HG02870 (cell line): ENCODE measurements at regions not wholly inside any gene's neighbourhood (a gene's known extent, or its start where the extent isn't known, plus 50 kb on each side); places are given as distances from the start of the nearest gene placed in this dataset.
"Not testable (repeated sequence)": the region's sequence is repeated elsewhere in the genome, so short reads cannot be mapped to it uniquely, and the experiment has no call there.

Source experiments
- ATAC-seq: cut with Tn5 transposase; IDR thresholded peaks from one replicate; pipeline ENCODE4 v1.9.1; 2021; ENCODE audit warnings: mild to moderate bottlenecking, moderate library complexity; ENCODE audit not compliant: unreplicated experiment

- ATAC-seq = no peak
Observed at GRCh38 chr4:78691971-78692821, 84.0 kb upstream of the BMP2K start.

GRCh38 chr4:78692822-78693170 lies 83.4 kb upstream of the BMP2K start:
- ATAC-seq = no peak

GRCh38 chr4:78693777-78694456 lies 82.2 kb upstream of the BMP2K start:
- ATAC-seq = no peak

- ATAC-seq = no peak
Observed at GRCh38 chr4:78694457-78694787, 81.7 kb upstream of the BMP2K start.

DNA sequence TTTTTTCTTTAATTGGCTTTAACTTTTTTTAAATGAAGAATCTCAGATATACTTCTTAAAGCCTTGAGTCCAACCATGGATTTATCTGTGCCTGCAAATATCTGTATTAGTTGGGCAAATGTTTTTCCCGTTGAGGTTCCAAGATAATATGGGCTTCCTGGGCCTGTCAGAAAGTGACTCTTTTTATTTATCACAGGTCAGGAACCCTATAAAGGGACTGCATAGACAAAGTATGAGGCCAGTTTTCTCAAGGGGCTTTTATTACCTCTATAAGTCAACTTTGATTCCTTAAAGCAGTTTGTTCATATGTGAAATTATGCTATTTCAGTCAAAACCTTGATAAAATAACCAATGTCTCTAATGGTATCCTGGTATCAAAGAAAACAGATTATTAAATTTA lies 80.2 kb upstream of the BMP2K start:
- no peak for ATAC-seq

GRCh38 chr4:78703079-78703478 lies 73.1 kb upstream of the BMP2K start:
- no peak for ATAC-seq

- ATAC-seq = no peak
Observed at GRCh38 chr4:78704317-78704716, 71.8 kb upstream of the BMP2K start.

DNA sequence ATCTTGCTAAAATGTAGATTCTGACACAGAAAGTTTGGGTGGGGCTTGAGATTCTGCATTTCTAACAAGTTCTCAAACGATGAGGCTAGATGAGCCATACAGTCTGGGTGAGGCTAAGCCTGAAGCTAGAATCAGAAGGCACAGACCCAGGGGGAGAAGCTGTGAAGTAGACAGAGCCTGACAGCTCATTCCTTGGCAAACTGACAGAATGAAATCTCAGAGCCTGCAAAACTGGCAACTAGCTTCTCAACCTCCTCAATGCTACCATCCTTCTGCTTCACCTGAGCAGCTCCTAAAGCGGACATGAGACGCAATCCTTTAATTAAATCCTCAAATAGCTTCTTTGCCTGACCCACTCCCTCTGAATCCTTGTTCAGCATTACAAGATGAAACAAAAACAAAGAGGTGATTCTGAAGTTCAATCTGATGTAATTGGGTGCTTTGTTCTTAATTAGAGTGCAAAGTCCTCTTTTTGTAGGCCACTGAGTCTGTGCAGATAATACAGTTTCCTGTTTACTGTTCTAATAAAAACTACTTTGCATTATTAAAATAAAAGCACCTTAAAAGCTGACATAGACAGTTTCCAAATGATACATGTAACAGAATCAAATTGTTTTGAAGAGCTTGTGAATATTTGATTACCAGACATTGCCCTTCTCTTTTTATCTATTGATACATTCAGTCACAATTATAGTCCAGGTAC lies 71.0 kb upstream of the BMP2K start:
- ATAC-seq = no peak

- ATAC-seq = no peak
Observed at GRCh38 chr4:78706302-78706701, 69.8 kb upstream of the BMP2K start.

GRCh38 chr4:78707268-78707667 lies 68.9 kb upstream of the BMP2K start:
- ATAC-seq = no peak

DNA sequence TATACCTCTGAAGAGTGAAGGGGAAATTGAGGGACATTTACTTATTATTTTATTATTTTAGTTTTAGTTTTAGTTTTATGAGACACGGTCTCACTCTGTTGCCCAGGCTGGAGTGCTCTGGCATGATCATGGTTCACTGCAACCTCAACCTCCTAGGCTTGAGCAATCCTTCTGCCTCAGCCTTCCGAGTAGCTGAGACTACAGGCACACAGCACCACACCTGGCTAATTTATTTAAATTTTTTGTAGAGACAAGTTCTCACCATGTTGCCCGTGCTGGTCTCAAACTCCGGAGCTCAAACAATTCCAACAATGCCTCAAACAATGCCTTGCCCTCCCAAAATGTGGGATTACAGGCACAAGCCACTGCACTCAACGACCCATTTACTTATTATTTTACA lies 68.4 kb upstream of the BMP2K start:
- ATAC-seq = no peak

DNA sequence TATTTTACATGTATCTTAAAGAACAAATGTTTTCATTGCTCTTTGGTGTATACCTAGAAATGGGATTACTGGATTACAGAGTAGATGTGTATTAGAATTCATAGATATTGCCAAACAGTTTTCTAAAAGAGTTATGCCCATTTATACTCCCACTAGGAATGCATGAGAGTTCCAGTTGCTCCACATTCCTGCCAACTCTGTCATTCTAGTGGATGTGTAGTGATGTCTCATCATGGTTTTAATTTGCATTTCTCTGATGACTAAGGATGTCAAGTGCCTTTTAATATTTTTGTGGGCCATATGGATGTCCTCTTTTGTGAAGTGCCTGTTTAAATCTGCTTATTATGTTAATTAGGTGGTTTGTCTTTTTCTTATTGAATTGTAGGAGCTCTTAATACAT lies 65.6 kb upstream of the BMP2K start:
- no peak for ATAC-seq

DNA sequence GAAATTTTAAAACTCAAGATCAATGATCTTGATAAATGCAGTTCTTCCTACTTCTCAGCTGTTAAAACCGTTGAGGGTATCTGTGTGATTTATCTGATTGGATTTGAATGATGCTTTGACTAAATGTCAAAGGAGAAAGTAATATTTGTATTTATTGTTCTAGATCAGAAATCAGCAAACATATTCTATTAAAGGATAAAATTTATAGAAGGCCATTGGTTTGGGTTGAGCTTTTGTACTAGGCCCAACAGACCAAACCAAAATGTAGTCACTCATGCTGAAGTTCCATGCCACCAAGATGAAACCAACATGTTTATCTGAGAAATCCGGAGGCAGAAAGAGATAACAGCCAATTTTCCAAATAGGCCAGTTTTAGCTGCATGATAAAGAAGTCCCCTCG lies 64.5 kb upstream of the BMP2K start:
- no peak for ATAC-seq

GRCh38 chr4:78714598-78714997 lies 61.6 kb upstream of the BMP2K start:
- ATAC-seq = not testable (repeated sequence)

DNA sequence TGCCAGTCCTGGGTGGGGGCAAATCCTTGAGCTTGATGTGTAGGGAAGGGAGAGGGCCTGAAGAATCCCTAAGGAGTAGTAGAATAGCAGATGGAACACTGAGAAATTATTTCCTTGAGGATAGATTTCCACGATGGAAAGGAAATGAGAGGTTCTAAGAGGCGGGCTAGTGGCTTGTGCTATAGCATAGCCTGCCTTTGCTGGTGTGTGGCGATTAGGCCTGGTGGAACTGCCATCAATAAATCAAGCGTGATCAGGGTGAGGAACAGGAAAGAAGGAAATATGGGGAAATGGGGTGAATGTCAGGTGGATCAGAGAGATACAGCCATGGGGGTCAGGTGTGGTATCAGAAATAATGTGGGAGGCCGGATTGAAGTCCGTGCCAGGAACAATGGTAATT lies 60.8 kb upstream of the BMP2K start:
- not testable (repeated sequence) for ATAC-seq

- not testable (repeated sequence) for ATAC-seq
Observed at GRCh38 chr4:78717712-78718111, 58.4 kb upstream of the BMP2K start.

- no peak for ATAC-seq
Observed at GRCh38 chr4:78720204-78720603, 55.9 kb upstream of the BMP2K start.

DNA sequence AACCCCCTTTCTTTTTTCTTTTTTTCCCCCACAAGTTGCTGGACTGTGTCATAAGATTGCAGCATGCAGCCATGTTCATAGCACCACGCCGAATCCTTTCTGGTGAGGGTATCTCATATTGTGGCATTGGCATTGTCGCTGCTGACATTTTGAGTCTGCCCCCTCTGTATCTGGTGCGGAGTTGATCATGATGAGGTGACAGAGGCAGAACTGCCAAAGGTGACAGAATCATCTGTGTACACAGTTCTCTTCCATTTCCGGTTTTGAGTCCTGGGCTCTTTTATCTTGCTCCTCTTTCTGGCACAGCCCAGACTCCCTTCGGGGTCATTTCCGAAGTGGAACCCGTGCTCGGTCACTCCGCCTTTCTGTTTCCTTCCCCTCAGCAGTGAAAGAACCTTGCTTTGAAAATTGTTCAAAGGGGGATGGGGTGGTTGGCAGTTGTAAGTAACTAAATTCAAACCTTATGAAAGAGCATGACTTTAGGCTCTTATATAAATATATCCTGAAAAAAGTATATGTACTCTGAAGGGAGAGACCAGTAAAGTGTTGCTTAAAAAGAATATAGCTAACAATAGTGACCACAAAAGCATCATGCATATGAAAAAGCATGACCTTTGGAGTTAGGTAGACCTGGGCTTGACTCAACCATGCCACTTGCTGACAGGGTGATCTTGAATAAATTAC lies 55.0 kb upstream of the BMP2K start:
- peak; percentile 71 for ATAC-seq

DNA sequence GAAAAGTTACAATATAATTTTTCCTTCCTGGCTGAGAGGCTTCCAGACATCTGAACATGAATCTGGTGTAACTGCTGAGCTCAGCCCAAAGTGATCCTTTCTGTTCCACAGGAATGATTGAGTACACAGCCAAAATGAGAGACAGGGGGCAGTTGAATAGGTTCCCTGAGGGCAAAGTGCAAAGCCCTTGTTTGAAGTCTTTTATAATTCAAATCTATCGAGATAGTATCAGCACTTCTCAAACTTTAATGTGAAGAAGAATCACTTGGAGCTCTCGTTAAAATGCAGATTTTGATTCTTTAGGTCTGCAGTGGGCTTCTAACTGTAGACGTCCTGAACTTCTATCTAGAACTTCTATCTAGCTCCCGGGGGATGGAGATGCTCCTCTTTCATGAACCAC lies 54.4 kb upstream of the BMP2K start:
- no peak for ATAC-seq

DNA sequence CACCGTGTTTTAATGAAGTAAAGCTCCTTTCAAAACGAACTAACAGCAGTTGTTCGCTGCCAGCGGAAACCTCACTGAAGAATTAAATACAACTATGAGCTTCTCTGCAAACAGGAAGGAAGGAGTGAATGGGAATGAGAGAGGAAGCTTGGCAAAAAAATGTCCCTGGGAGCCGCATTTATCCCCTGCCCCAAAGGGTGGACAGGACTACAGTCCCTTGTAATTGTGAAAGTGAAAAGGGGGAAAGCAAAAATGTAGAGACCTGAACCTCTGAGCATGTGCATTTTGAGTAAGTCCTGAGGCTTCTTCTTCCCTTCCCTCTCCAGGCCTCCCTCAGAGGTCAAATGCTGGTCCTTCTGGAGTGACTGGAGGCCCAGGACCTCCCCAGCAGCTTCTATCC lies 53.8 kb upstream of the BMP2K start:
- ATAC-seq = no peak

DNA sequence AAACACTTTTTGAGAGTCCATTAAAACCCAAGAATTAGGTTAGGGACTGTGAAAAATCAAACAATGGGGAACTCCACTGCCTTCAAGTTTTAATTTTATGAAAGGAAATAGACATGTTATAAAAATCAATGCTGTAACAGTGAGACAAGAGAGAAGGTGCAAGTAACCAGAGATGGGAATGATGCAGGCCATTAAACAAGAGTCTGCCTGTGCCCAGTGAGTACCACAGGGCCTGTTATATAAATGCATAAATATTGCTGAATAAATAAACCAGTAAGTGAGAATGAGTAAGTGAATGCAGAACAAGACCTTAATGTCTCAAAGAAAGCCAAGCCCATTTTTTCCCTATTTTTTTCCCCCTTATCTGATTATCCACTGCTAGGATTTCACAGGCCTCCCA lies 53.3 kb upstream of the BMP2K start:
- no peak for ATAC-seq
